Kidney epithelial cell (primary cell): ENCODE measurements at regions not wholly inside any gene's neighbourhood (a gene's known extent, or its start where the extent isn't known, plus 50 kb on each side); places are given as distances from the start of the nearest gene placed in this dataset.
A peak's percentile ranks its signal among the peaks of the same experiment; 100 is the strongest.

ENCODE experiments used
- DNase-seq: peaks from one replicate; pipeline ENCODE4 v3.0.0-alpha.2; 2010; ENCODE audit warnings: low read depth
- H3K27me3 ChIP-seq: 2 replicates; pipeline ENCODE4 v1.6.0; 2011; ENCODE audit warnings: low read length; ENCODE audit not compliant: control insufficient read depth, insufficient read depth
- H3K36me3 ChIP-seq: 2 replicates; pipeline ENCODE4 v1.5.1; 2011; ENCODE audit warnings: low read length; ENCODE audit not compliant: control insufficient read depth, insufficient read depth
- H3K4me3 ChIP-seq: 2 replicates; pipeline ENCODE4 v1.5.1; 2011; ENCODE audit warnings: low read depth, mild to moderate bottlenecking, control low read depth, low read length
- CTCF ChIP-seq: IDR thresholded peaks from 2 replicates; pipeline ENCODE4 v1.5.1; 2011; ENCODE audit warnings: mild to moderate bottlenecking, moderate library complexity, low read length, control low read depth, inconsistent platforms; ENCODE audit not compliant: insufficient read depth, poor library complexity, severe bottlenecking

GRCh38 chr2:40036241-40036640 is 257.2 kb upstream of the THUMPD2 start:
- no peak for TF ChIP-seq CTCF
- no peaks in the 10 kb centered on the region for H3K36me3 ChIP-seq
- DNase-seq: no peak

GRCh38 chr2:40034801-40035200 is 255.7 kb upstream of the THUMPD2 start:
- Histone ChIP-seq H3K27me3 (no peaks in the 10 kb centered on the region), H3K4me3 (no peak overlapping the region), H3K36me3 (no peaks in the 10 kb centered on the region)
- no peak for DNase-seq
- no peak for TF ChIP-seq CTCF

More at GRCh38 chr2:40036241-40036640, 257.2 kb upstream of the THUMPD2 start:
- no peaks in the 10 kb centered on the region for H3K27me3 ChIP-seq
- H3K4me3 ChIP-seq: no peak overlapping the region

GRCh38 chr2:40034198-40034597 is 255.1 kb upstream of the THUMPD2 start:
- no peak for TF ChIP-seq CTCF
- no peak for DNase-seq
- H3K36me3 ChIP-seq: no peaks in the 10 kb centered on the region
- H3K27me3 ChIP-seq: no peaks in the 10 kb centered on the region
- no peak overlapping the region for H3K4me3 ChIP-seq

GRCh38 chr2:40033781-40034180 is 254.7 kb upstream of the THUMPD2 start:
- DNase-seq: no peak
- no peaks in the 10 kb centered on the region for H3K36me3 ChIP-seq
- no peaks in the 10 kb centered on the region for H3K27me3 ChIP-seq
- TF ChIP-seq CTCF: no peak
- no peak overlapping the region for H3K4me3 ChIP-seq

- Histone ChIP-seq H3K36me3 (no peaks in the 10 kb centered on the region), H3K27me3 (no peaks in the 10 kb centered on the region), H3K4me3 (no peak overlapping the region)
- no peak for TF ChIP-seq CTCF
- peak; percentile 56 for DNase-seq
These were observed 253.7 kb upstream of the THUMPD2 start for GRCh38 chr2:40032650-40033319.

GRCh38 chr2:40030456-40030975 is 251.5 kb upstream of the THUMPD2 start:
- DNase-seq: no peak
- no peak for TF ChIP-seq CTCF
- no peaks in the 10 kb centered on the region for H3K27me3 ChIP-seq
- no peaks in the 10 kb centered on the region for H3K36me3 ChIP-seq
- no peak overlapping the region for H3K4me3 ChIP-seq
